Ureter (tissue), 1 donor: ENCODE measurements at regions not wholly inside any gene's neighbourhood (a gene's known extent, or its start where the extent isn't known, plus 50 kb on each side); places are given as distances from the start of the nearest gene placed in this dataset.
"Not testable (repeated sequence)": the region's sequence is repeated elsewhere in the genome, so short reads cannot be mapped to it uniquely, and the experiment has no call there.

Experiments used
- DNase-seq: peaks from one replicate; pipeline ENCODE4 v3.0.0-alpha.2; 2020; ENCODE audit warnings: low spot score
- donor health status: DM: yes; HTN: yes; CAD: no.

GRCh38 chr17:445839-446238, 93.2 kb upstream of the RPH3AL start, which contains the start of gene RFLNB:
Gene RFLNB (minus strand): TSS chr17:445939.
- DNase-seq, result not testable (repeated sequence)

GRCh38 chr17:444879-445454, 92.4 kb upstream of the RPH3AL start:
- no peak for DNase-seq

GRCh38 chr17:443109-443508, 90.5 kb upstream of the RPH3AL start:
- no peak for DNase-seq

GRCh38 chr17:441155-441950, 88.7 kb upstream of the RPH3AL start:
- no peak for DNase-seq

GRCh38 chr17:438191-438590, 85.6 kb upstream of the RPH3AL start:
- DNase-seq, result no peak

- DNase-seq, result no peak
Observed at GRCh38 chr17:437545-437944, 84.9 kb upstream of the RPH3AL start.

- no peak for DNase-seq
Observed at GRCh38 chr17:436571-436970, 84.0 kb upstream of the RPH3AL start.

GRCh38 chr17:432471-432870, 79.9 kb upstream of the RPH3AL start:
- not testable (repeated sequence) for DNase-seq

- no peak for DNase-seq
Observed at GRCh38 chr17:431494-431893, 78.9 kb upstream of the RPH3AL start.

GRCh38 chr17:429589-429988, 77.0 kb upstream of the RPH3AL start:
- no peak for DNase-seq

GRCh38 chr17:428414-428813, 75.8 kb upstream of the RPH3AL start:
- DNase-seq, result no peak

- DNase-seq, result no peak
Observed at GRCh38 chr17:427891-428290, 75.3 kb upstream of the RPH3AL start.

- no peak for DNase-seq
Observed at GRCh38 chr17:427327-427726, 74.7 kb upstream of the RPH3AL start.

GRCh38 chr17:422196-422930, 69.8 kb upstream of the RPH3AL start:
- no peak for DNase-seq

- DNase-seq, result no peak
Observed at GRCh38 chr17:420479-421175, 68.0 kb upstream of the RPH3AL start.

- no peak for DNase-seq
Observed at GRCh38 chr17:419073-419735, 66.6 kb upstream of the RPH3AL start.

GRCh38 chr17:418421-418751, 65.8 kb upstream of the RPH3AL start:
- DNase-seq, result no peak

GRCh38 chr17:417691-418420, 65.2 kb upstream of the RPH3AL start:
- no peak for DNase-seq

- no peak for DNase-seq
Observed at GRCh38 chr17:416293-417206, 63.9 kb upstream of the RPH3AL start.
